Nephron (organoid): ENCODE measurements at regions not wholly inside any gene's neighbourhood (a gene's known extent, or its start where the extent isn't known, plus 50 kb on each side); places are given as distances from the start of the nearest gene placed in this dataset.
A peak's percentile ranks its signal among the peaks of the same experiment; 100 is the strongest.

Source experiments
- H3K27ac Mint-ChIP-seq, 3 experiments: 2 replicates each; pipeline ENCODE4 v1.8.0; 2020; ENCODE audit warnings: mixed read lengths in 3 of 3, mild to moderate bottlenecking in 2 of 3, moderate library complexity in 1 of 3
- H3K27me3 Mint-ChIP-seq: 2 replicates; pipeline ENCODE4 v1.8.0; 2021; ENCODE audit warnings: low read depth, mild to moderate bottlenecking, moderate library complexity, mixed read lengths
- H3K36me3 Mint-ChIP-seq: 2 replicates; pipeline ENCODE4 v1.8.0; 2020; ENCODE audit warnings: low read depth, mixed read lengths
- H3K4me1 Mint-ChIP-seq: 2 replicates; pipeline ENCODE4 v1.8.0; 2020; ENCODE audit warnings: mixed read lengths
- H3K4me3 Mint-ChIP-seq, 3 experiments: 2 replicates each; pipeline ENCODE4 v1.8.0; 2020; ENCODE audit warnings: mild to moderate bottlenecking in 3 of 3, mixed read lengths in 3 of 3, moderate library complexity in 2 of 3
- H3K9me3 Mint-ChIP-seq: 2 replicates; pipeline ENCODE4 v1.8.0; 2020; ENCODE audit warnings: mixed read lengths
- TF ChIP-seq, protein P1 (sequence below), 3 experiments: fragments of 200-600 bp; sonication (generic); IDR thresholded peaks; one replicate each; pipeline ENCODE4 v1.5.0; 2021; ENCODE audit warnings: antibody characterized with exemption in 3 of 3; ENCODE audit not compliant: unreplicated experiment in 3 of 3

DNA sequence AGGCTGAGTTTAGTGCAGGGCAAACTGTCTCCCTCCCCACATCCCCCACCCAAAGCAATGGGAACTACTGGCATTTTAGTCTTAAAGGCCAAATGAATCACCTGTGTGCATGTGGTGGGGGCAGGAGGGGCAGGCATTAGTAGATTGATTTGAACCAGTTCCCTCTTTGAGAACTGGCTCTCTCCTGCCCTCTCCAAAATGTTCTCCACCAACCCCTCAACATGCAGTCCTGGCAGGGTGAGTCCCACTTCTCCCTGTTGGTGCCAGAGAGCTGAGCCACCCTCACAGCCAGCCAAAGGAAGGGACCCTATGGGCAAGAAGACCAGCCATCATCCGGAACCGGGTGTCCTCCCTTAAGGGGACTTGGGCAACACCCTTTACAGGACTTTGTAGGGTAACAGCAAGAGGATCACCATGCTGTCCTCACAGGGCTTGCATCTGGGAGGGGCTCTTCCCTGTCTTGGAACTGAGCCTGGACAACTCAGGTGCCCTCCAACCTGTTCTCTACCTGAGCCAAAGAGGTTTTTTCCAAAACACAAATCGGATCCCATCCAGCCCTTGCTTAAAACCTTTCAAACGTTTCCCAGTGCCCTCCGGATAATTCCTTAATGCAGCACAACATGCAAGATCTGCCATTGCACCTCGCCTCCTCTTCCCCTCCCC, 80.6 kb downstream of the MRPL14 start:
- TF ChIP-seq, protein P1, sequence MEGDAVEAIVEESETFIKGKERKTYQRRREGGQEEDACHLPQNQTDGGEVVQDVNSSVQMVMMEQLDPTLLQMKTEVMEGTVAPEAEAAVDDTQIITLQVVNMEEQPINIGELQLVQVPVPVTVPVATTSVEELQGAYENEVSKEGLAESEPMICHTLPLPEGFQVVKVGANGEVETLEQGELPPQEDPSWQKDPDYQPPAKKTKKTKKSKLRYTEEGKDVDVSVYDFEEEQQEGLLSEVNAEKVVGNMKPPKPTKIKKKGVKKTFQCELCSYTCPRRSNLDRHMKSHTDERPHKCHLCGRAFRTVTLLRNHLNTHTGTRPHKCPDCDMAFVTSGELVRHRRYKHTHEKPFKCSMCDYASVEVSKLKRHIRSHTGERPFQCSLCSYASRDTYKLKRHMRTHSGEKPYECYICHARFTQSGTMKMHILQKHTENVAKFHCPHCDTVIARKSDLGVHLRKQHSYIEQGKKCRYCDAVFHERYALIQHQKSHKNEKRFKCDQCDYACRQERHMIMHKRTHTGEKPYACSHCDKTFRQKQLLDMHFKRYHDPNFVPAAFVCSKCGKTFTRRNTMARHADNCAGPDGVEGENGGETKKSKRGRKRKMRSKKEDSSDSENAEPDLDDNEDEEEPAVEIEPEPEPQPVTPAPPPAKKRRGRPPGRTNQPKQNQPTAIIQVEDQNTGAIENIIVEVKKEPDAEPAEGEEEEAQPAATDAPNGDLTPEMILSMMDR (IDR thresholded peaks at IDR 0.05; ENCODE audit: unreplicated experiment in 3 of 3) = no peak
- no peak overlapping the region for H3K4me3 Mint-ChIP-seq
- H3K36me3 Mint-ChIP-seq = no peaks in the 10 kb centered on the region
- peaks cover 40% of the 10 kb centered on the region for H3K4me1 Mint-ChIP-seq
- H3K27ac Mint-ChIP-seq = peak overlapping the region in 2 of 3 experiments; percentile 5 to 19
- H3K9me3 Mint-ChIP-seq = no peaks in the 10 kb centered on the region
- no peaks in the 10 kb centered on the region for H3K27me3 Mint-ChIP-seq

GRCh38 chr6:44045672-44046015, 81.6 kb downstream of the MRPL14 start:
- Mint-ChIP-seq H3K4me3 (no peak overlapping the region), H3K27me3 (no peaks in the 10 kb centered on the region), H3K27ac (no peak overlapping the region), H3K36me3 (no peaks in the 10 kb centered on the region), H3K9me3 (no peaks in the 10 kb centered on the region), H3K4me1 (peaks cover 41% of the 10 kb centered on the region)
- TF ChIP-seq, protein P1 (IDR thresholded peaks at IDR 0.05; ENCODE audit: unreplicated experiment in 3 of 3) = no peak

- peaks cover 41% of the 10 kb centered on the region for H3K4me1 Mint-ChIP-seq
- TF ChIP-seq, protein P1 (IDR thresholded peaks at IDR 0.05; ENCODE audit: unreplicated experiment in 3 of 3) = no peak
- H3K4me3 Mint-ChIP-seq = no peak overlapping the region
- no peak overlapping the region for H3K27ac Mint-ChIP-seq
- H3K27me3 Mint-ChIP-seq = no peaks in the 10 kb centered on the region
- H3K36me3 Mint-ChIP-seq = no peaks in the 10 kb centered on the region
- no peaks in the 10 kb centered on the region for H3K9me3 Mint-ChIP-seq
Observed at GRCh38 chr6:44044940-44045671, 82.1 kb downstream of the MRPL14 start.

DNA sequence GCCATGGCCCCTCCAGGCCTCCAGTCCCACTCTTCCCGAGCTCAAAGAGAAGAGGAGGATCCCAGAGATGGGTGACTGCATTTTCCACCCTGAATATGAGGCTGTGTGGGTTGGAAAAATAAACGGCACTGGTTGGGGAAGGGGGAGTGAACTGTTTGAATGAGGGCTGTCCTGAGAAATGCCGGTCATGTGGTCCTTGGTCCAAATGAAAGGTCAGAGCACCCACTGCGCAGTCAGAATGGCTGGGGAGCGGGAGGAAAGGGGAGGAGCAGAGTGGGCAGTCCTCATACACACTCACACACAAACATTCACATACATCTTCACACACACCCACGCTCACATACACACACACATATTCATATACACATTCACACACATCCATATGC, 83.1 kb downstream of the MRPL14 start:
- no peak overlapping the region for H3K4me3 Mint-ChIP-seq
- no peak overlapping the region for H3K27ac Mint-ChIP-seq
- no peaks in the 10 kb centered on the region for H3K36me3 Mint-ChIP-seq
- H3K4me1 Mint-ChIP-seq = peaks cover 34% of the 10 kb centered on the region
- H3K27me3 Mint-ChIP-seq = no peaks in the 10 kb centered on the region
- TF ChIP-seq, protein P1 (IDR thresholded peaks at IDR 0.05; ENCODE audit: unreplicated experiment in 3 of 3) = no peak
- H3K9me3 Mint-ChIP-seq = no peaks in the 10 kb centered on the region

DNA sequence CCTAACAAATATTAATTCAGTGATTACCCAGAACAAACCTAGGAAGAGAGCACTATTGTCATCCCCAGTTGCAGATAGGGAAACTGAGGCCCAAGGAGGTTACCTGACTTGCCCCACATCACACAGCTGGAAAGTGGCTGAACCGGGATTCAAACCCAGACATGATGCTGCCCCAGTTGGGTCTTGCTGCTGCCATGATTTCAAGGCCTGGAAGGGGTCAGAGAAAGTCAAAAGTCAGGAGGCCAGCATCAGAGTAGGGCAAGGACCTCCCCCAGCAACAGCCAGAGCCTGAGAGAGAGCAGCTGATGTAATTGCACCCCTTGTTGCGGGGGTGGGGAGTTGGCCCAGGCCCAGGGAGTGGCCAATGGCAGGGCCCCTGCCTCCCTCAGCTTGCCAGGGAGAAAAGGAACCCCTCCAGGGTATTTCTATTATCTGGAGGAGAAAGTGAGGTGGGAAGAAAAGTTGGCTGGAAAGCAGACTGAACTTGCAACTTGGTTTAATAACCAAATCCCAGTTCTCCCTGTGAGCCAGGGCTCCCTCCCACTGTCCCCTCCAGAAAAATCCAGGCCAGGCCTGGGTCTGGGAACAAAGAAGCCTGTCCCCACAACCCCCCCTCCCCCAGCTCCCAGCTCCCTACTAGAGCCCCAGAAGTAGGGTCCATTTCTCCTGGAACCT, 83.6 kb downstream of the MRPL14 start:
- no peaks in the 10 kb centered on the region for H3K27me3 Mint-ChIP-seq
- peak overlapping the region in 1 of 3 experiments; percentile 77 for H3K27ac Mint-ChIP-seq
- peaks cover 35% of the 10 kb centered on the region for H3K4me1 Mint-ChIP-seq
- TF ChIP-seq, protein P1 (IDR thresholded peaks at IDR 0.05; ENCODE audit: unreplicated experiment in 3 of 3) = no peak
- no peaks in the 10 kb centered on the region for H3K36me3 Mint-ChIP-seq
- H3K9me3 Mint-ChIP-seq = no peaks in the 10 kb centered on the region
- H3K4me3 Mint-ChIP-seq = no peak overlapping the region
